D721Med (cell line): ENCODE measurements at regions not wholly inside any gene's neighbourhood (a gene's known extent, or its start where the extent isn't known, plus 50 kb on each side); places are given as distances from the start of the nearest gene placed in this dataset.

Experiments used
- DNase-seq: peaks from one replicate; pipeline ENCODE4 v3.0.0; 2011; ENCODE audit warnings: low spot score; ENCODE audit not compliant: insufficient read length
- FAIRE-seq: peaks from 2 replicates; lab custom pipeline; 2011; peaks lifted over from hg19 to GRCh38; lab: Jason Lieb, UNC
- TF ChIP-seq, protein P1 (sequence below): IDR thresholded peaks from 2 replicates; pipeline ENCODE4 v1.5.1; 2012; ENCODE audit warnings: mild to moderate bottlenecking, control low read depth; ENCODE audit not compliant: insufficient read depth; ENCODE audit errors: missing control alignments

DNA sequence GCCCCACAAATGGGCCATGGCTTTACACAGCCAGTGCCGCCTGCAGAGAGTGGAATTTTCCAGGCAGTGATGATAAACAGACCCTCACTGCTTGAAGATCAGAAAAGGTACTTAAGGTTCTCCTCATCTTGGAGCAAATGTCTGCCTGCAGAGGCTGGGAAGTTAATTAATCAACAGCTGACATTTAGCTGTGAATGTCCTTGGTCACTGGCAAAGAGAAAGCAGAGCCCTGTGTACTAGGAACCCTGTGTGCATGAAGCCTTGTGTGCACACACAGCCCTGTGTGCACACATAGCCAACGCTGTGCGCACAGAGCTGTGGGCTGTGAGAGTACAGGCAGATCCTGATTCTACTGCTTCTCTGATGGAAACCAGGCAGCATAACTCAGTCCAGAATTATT is 291.6 kb upstream of the MKI67 start:
- FAIRE-seq (no peak), DNase-seq (no peak)
- TF ChIP-seq, protein P1, sequence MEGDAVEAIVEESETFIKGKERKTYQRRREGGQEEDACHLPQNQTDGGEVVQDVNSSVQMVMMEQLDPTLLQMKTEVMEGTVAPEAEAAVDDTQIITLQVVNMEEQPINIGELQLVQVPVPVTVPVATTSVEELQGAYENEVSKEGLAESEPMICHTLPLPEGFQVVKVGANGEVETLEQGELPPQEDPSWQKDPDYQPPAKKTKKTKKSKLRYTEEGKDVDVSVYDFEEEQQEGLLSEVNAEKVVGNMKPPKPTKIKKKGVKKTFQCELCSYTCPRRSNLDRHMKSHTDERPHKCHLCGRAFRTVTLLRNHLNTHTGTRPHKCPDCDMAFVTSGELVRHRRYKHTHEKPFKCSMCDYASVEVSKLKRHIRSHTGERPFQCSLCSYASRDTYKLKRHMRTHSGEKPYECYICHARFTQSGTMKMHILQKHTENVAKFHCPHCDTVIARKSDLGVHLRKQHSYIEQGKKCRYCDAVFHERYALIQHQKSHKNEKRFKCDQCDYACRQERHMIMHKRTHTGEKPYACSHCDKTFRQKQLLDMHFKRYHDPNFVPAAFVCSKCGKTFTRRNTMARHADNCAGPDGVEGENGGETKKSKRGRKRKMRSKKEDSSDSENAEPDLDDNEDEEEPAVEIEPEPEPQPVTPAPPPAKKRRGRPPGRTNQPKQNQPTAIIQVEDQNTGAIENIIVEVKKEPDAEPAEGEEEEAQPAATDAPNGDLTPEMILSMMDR, result no peak

DNA sequence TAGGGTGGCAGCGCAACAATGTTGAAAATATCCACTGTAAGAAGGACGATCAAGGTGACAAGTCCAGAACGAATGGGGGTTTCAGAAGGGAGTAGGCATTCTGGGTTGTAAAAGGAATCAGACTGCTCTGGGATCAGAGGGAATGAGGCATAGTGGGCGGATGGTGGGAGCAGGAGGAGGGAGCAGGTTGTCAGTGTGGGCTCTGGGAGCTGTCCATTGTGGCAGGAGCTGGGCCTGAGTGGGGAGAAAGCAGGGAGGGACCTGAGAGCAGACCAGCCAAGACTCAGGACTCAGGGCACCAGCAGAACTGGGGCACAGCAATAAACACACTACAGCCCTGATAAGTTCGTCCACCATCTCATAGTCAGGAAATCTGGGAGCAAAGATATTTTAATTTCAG is 292.6 kb upstream of the MKI67 start:
- no peak for DNase-seq
- no peak for FAIRE-seq
- TF ChIP-seq, protein P1, result no peak

DNA sequence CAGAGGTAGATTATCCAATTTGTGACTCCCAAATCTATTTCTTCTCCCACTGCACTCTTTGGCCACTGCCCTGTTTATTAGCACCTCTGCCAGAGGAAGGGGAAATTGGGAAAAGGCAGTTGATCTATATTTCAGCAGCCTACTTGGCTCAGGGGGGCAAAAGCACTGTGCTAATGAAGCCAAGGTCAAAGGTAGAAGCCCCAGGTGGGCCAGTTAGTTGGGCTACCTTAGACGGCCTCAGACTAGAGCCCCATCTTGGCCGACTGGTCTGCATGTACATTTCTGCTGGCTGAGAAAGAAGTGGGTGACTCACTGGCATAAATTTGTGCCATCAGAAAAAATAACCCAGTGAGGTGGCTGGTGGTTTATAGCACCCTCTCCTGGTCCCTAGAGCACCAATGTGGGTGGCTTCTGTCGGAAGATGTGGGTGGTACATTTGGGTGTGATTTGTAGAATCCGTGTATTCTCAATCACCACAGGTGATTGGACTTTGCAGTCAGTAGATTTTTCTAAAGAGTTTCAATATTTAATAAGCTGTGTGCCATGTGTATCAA is 293.3 kb upstream of the MKI67 start:
- no peak for FAIRE-seq
- no peak for DNase-seq
- TF ChIP-seq, protein P1, result no peak

DNA sequence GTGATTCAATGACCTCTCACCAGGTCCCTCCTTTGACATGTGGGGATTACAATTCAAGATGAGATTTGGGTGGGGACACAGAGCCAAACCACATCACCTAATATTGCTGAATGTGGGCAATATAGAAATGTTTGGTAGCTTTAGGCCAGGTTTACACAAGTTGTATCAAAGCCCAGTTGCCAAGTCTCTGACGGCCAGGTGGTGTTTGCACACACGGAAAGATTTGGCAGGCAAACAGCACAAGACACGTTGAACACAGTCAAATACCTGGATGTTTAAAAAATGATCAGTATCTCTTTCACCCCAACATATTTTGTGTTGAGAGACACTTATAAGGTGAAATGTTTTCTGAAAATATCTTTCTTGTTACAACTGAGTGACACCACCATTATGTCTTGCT is 294.4 kb upstream of the MKI67 start:
- TF ChIP-seq, protein P1, result no peak
- FAIRE-seq (no peak), DNase-seq (no peak)

DNA sequence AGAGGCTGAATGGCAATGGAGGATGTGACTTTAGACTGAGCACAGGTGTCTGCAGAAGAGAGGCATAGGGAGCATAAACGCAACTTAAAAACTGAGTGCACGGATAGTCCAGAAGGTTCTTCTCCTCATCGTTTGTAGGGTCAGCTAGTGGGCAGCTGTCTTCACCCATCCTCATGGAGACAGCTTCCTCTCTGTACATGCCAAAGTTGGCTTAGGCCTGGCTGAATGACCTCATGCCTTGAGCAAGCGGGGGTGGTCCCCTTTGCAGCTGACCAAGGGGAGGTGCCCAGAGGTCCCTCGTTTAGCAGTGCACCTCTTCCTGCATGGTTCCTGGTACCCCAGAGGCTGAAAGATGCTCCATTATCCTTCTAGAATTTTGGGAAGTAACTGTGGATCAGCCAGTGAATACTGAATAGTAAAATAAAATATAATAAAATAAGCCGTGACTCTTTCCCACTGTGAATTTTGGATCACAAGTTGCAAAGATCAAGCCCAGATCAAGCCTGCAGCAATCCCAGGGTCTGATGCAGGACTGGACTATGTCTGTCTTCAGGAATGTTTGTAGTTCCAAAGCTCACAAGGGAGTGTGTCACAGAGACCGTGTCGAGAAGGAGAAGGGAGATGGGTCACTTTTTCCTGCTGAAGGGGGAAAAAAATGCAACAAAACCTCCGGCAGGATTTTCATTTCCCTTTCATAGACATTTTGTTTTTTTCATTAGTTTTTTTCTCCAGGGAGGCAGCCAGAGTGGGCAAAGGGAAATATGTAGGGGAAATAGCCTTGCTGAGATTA is 295.3 kb upstream of the MKI67 start:
- DNase-seq, result no peak
- no peak for FAIRE-seq
- TF ChIP-seq, protein P1, result no peak

DNA sequence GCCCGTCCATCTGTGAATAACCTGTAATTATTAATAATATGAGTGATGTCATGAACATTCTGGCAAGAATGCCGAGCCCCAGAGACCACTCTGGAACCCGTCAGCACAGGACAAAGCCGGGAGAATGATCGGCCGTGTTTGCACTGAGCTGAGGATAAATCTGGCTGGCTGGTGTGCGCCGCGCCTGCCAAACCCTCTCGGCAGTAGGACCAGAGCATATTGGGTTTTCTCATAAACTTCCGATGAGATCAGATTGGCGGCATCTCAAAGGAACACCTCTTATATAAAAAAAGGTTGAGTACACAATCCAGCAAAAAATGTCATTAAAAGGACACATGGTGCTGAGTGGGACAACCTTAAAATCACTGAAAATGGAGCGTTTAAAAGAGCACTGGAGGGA is 296.0 kb upstream of the MKI67 start:
- TF ChIP-seq, protein P1, result no peak
- FAIRE-seq (no peak), DNase-seq (no peak)

DNA sequence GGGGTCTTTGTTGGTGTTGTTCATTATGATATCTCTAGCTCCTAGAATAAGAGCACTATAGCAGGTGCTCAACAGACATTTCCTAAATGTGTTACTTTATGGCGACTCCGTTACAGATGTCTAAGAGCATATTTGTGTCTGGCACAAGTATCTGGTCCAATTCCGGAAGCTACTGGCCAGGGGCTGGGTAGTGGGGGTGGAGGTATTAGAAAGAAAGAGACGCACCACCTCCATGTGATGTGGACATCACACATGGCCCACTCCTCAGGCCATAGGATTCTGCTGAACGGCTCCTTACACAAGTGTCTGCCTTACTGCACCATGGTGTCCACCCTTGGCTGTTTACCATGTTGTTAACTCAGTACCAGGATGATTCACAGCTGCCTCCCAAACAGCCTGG is 296.8 kb upstream of the MKI67 start:
- FAIRE-seq (no peak), DNase-seq (no peak)
- TF ChIP-seq, protein P1, result no peak
